PFSK-1 (cell line): ENCODE measurements at regions not wholly inside any gene's neighbourhood (a gene's known extent, or its start where the extent isn't known, plus 50 kb on each side); places are given as distances from the start of the nearest gene placed in this dataset.

ENCODE experiments used
- FOXP2 ChIP-seq: optimal IDR thresholded peaks from 2 replicates; pipeline ENCODE3; 2011; ENCODE audit warnings: borderline replicate concordance, control low read depth, inconsistent platforms; ENCODE audit not compliant: insufficient read depth; ENCODE audit errors: extremely low read length, extremely low read depth
- POLR2AphosphoS5 ChIP-seq: IDR thresholded peaks from 2 replicates; pipeline ENCODE4 v1.6.1; 2012; ENCODE audit warnings: low read depth, mild to moderate bottlenecking, control low read depth, low read length, moderate library complexity
- SIN3A ChIP-seq: IDR thresholded peaks from 2 replicates; pipeline ENCODE4 v1.6.1; 2012; ENCODE audit warnings: mild to moderate bottlenecking, low read length, moderate library complexity, borderline replicate concordance; ENCODE audit not compliant: insufficient read depth
- TAF1 ChIP-seq: IDR thresholded peaks from 2 replicates; pipeline ENCODE4 v1.6.1; 2012; ENCODE audit warnings: low read length, control low read depth, borderline replicate concordance; ENCODE audit not compliant: insufficient read depth
- TF ChIP-seq, protein P1 (sequence below), 2 experiments: IDR thresholded peaks; 2 replicates each; pipeline versions ENCODE4 v1.6.1 to v1.8.0; 2011 to 2012; ENCODE audit warnings: low read depth in 2 of 2, low read length in 2 of 2, control low read depth in 1 of 2, inconsistent platforms in 1 of 2, mild to moderate bottlenecking in 1 of 2, moderate library complexity in 1 of 2; ENCODE audit not compliant: insufficient read depth in 1 of 2

DNA sequence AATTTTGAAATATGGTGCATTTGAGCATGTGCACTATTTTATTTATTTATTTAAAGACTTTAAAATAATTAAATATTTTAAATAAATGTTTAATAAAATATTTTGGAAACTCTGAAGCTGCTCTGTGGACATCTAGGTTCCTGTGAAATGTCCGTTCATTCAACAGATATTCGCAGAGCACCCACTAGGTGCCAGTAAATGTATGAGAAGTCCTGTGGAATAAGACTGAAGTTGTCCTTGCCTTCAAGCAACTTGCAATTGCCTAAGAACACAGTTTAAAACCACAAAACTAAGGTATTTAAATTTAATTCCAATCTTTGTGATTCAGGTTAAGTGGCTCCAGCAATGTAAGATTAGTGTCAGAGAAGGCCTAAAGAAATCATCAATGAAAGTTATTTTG, 306.7 kb downstream of the GBA3 start:
- TF ChIP-seq, protein P1, sequence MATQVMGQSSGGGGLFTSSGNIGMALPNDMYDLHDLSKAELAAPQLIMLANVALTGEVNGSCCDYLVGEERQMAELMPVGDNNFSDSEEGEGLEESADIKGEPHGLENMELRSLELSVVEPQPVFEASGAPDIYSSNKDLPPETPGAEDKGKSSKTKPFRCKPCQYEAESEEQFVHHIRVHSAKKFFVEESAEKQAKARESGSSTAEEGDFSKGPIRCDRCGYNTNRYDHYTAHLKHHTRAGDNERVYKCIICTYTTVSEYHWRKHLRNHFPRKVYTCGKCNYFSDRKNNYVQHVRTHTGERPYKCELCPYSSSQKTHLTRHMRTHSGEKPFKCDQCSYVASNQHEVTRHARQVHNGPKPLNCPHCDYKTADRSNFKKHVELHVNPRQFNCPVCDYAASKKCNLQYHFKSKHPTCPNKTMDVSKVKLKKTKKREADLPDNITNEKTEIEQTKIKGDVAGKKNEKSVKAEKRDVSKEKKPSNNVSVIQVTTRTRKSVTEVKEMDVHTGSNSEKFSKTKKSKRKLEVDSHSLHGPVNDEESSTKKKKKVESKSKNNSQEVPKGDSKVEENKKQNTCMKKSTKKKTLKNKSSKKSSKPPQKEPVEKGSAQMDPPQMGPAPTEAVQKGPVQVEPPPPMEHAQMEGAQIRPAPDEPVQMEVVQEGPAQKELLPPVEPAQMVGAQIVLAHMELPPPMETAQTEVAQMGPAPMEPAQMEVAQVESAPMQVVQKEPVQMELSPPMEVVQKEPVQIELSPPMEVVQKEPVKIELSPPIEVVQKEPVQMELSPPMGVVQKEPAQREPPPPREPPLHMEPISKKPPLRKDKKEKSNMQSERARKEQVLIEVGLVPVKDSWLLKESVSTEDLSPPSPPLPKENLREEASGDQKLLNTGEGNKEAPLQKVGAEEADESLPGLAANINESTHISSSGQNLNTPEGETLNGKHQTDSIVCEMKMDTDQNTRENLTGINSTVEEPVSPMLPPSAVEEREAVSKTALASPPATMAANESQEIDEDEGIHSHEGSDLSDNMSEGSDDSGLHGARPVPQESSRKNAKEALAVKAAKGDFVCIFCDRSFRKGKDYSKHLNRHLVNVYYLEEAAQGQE (IDR thresholded peaks at IDR 0.05; ENCODE audit: insufficient read depth in 1 of 2, low read depth in 2 of 2, low read length in 2 of 2), result no peak
- TF ChIP-seq TAF1 (no peak), SIN3A (no peak), FOXP2 (no peak), POLR2AphosphoS5 (no peak)

DNA sequence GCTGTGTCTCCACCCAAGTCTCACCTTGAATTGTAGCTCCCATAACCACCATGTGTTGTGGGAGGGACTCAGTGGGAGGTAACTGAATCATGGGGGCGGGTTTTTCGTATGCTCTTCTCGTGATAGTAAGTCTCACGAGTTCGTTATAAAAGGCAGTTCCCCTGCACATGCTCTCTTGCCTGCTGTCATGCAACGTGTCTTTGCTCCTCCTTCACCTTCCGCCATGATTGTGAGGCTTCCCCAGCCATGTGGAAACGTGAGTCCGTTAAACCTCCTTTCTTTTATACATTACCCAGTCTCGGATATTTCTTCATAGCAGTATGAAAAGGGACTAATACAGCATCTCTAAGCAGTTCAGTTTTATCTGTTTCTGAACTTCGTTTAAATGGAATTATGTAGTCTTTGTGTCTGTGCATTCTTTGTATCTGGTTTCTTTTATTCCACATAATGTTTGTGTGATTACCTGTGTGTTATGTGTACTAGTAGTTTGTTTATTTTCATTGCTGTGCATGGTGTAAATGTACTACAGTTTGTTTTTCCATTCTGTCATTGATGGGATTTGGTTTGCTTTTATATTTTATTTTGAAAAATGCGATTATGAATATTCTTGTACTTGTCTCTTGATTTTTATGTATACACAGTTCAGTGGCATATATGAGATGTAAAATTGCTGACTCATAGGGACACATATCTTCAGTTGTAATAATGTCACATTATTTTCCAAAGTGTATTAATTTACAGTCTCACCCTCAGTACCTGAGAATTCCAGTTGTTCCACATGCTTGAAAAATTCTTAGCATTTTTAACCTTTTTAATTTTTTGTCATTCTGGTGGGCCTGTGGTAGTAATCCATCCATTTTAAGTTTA, 304.9 kb downstream of the GBA3 start:
- TF ChIP-seq FOXP2, result no peak
- no peak for TF ChIP-seq SIN3A
- TF ChIP-seq TAF1, result no peak
- TF ChIP-seq, protein P1 (IDR thresholded peaks at IDR 0.05; ENCODE audit: insufficient read depth in 1 of 2, low read depth in 2 of 2, low read length in 2 of 2), result no peak
- no peak for TF ChIP-seq POLR2AphosphoS5

DNA sequence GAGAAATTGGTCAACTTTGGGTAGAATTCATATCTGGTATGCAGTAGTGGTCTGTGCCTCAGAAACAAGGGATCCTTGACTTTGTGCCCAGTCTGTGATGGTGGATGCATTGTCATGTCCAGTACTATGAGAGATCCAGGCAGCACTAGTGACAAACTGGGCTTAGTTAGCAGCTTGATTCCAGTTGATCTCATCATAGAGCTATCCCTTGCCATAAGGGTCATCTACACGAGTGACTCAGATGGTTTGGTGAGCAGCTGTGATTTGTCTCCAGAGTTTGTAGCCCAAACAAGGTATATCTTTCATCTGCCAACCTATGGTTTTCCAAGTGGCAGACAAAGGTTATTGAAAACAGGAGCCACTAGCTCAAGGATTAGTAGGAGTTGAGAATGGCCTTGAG, 298.8 kb downstream of the GBA3 start:
- TF ChIP-seq SIN3A, result no peak

DNA sequence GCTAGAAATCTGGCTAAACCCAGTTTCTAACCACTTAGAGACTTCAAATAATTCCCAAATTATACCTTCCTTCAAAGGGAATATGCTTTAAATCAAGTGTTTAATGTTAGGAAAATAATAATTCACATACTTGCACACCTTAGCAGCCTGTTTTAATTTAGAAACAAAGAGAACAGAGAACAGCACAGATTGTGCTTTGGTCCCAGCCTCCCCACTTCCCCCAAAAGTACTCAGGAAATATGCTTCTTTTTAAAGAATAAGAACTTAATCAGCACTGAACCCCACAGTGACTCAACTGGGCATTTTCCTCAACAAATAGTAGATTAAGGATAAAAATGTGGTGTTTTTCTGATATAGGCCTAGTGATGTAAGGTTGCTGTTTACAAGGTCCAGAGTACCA, 295.8 kb downstream of the GBA3 start:
- TF ChIP-seq SIN3A, result no peak
- TF ChIP-seq POLR2AphosphoS5, result no peak
- TF ChIP-seq, protein P1 (IDR thresholded peaks at IDR 0.05; ENCODE audit: insufficient read depth in 1 of 2, low read depth in 2 of 2, low read length in 2 of 2), result no peak
- no peak for TF ChIP-seq FOXP2
- TF ChIP-seq TAF1, result no peak

DNA sequence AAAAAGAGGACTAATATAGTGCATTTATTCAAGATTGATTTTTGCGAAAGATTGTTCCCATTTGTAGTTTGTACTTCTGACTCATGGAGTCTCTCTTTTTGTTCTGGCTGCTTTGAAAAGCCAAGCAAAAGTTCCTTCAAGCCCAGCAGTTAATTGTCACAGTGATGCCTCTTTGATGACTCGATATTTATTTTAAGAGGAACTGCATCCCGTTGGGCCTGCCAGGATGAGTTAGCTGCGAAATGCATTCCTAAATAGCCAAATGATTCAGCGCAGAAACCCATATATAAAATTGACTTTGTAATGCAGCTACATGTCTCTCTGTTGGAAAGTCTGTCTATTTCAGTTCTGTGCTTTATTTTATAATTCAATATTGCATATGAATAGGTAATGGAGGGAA, 295.1 kb downstream of the GBA3 start:
- TF ChIP-seq SIN3A (no peak), TAF1 (no peak), POLR2AphosphoS5 (no peak), FOXP2 (no peak)
- TF ChIP-seq, protein P1 (IDR thresholded peaks at IDR 0.05; ENCODE audit: insufficient read depth in 1 of 2, low read depth in 2 of 2, low read length in 2 of 2), result no peak
